GM19025 (cell line): ENCODE measurements at regions not wholly inside any gene's neighbourhood (a gene's known extent, or its start where the extent isn't known, plus 50 kb on each side); places are given as distances from the start of the nearest gene placed in this dataset.
"Not testable (repeated sequence)": the region's sequence is repeated elsewhere in the genome, so short reads cannot be mapped to it uniquely, and the experiment has no call there.

ENCODE experiments used
- ATAC-seq: cut with Tn5 transposase; IDR thresholded peaks from one replicate; pipeline ENCODE4 v1.9.1; 2021; ENCODE audit warnings: mild to moderate bottlenecking, low read depth, moderate library complexity; ENCODE audit not compliant: unreplicated experiment

DNA sequence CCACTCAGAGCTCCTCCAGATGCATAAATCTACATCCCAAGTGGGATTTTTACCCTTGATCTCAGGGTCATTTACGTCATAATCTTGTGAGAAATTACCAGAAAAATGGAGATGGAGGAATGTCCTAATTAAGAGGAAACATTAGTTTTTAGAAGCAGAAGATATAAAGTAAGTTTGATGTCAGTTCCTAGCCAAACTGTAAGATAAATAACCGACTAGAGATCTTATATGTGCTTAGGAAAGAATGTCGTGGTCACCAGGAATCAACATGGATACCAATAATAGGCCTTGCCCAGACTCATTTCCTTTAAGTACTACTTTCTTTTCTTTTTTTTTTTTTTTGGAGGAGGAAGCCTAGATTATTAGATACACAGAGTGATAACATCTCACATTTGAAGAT, 186.9 kb downstream of the UTRN start:
- no peak for ATAC-seq

DNA sequence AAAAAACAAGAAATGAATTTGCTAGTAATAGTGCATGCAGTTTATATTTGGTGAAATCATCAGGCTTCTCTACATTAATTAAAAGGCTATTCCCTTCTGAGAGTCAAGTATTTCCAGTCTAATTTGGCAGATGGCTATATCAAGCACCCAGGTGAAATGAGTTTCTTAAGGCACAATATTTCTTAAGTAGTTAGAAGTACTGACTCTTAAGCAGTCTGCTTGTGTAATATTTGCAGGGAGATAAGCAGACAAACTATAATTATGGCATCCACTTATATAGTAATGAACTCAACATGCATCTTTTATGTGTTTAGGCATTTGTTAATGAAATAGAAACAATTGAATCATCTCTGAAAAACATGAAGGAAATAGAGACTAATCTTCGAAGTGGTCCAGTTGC, 189.2 kb downstream of the UTRN start:
- ATAC-seq = no peak

DNA sequence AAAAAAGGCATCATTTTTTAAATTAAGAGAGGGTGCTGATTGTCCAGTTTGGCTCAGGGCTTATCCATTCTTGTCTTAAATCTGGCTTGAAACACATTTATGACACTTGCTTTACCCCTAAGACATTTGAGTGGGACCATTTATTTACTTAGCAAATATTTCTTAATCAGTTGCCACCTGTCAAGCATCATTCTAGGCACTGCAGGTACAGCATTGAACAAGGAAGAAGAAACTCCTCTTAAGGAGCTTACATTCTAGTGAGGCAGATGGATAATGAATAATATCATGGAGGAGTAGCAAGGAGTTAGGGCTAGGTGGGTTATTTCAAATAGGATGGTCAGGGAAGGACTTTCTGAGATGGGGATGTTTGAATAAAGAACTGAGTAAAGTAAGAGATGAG, 189.8 kb downstream of the UTRN start:
- ATAC-seq = no peak

DNA sequence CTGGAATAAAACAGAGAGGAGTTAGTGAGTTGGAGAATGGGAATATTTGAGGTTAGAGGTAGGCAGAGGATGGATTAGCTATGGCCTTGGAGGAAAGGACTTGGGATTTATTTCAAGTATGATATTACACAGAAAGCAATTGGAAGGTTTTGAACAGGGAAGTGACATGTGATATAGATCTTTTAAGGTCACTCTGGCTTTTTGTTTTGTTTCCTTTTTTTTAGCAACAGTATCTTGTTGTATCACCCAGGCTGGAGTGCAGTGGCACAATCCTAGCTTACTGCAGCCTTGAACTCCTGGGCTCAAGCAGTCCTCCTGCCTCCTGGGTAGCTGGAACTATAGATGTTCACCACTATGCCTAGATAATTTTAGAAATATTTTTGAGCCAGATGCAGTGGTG, 190.3 kb downstream of the UTRN start:
- ATAC-seq = no peak

DNA sequence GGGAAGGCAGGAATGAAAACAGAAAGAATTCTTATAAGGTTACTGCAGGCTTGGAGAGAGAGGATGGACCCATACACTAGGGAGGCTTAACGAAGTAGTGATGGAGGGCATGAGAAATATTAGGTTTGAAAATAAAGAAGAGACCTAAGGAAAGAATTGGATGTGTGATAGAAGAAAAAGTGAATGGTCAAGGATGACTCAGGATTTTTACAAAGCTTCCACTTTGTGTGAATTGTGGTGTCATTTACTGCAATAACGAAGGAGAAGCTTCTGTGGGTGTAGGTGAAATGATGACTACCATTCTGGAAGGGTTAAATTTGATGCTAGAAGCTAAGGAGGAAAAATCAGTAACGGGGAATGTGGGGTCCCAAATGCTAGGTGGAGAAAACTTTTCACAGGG, 191.2 kb downstream of the UTRN start:
- no peak for ATAC-seq

DNA sequence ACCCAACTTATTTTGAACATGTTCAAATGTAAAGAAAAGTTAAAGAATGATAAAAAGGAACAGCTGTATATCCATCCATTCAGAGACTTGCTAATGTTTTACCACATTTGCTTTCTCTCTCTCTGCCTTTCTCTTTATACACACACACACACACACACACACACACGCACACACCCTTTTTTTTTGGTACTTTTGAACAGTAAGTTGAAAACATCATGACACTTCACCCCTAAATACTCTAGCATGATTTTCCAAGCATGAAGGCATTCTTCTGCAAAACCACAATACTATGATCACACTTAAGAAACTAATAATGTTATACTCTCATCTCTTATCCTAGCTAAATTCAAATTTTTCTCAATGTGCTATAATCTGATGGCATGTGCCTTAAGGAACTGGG, 192.3 kb downstream of the UTRN start:
- no peak for ATAC-seq

DNA sequence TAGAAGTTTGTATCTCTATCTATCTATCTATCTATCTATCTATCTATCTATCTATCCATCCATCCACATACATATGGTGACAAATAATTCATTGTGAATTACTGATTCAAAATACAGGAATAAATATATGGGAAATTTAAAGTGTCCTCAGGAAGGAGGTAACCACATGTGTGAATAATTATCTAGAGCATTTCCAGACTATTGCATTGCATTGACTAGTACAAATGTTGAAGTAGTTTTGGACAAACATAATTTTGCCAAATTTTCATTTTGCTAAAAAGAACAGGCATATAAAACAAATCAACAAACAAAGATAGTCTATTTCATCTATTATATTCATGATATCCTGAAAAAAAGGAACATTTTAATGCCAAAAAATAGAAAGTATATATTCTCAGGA, 192.7 kb downstream of the UTRN start:
- no peak for ATAC-seq

DNA sequence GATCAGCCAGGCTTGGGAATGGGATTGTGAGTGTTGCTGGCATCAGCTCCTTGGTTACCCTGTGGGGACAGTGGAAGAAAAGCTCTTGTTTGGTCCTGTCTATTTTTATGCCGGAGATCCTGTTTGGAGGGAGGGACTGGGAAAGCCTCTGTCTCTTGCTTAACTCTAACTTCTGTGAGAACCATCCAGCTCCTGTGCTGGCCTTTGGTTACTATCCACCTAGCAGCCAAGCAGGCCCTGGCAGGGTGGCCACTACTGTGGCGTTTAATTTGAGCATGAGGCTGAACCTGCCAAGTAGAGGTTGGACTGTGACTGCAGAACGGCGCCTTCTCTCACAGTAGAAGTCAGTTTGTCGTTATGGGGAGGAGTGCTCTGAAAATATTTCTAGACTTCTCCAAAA, 193.3 kb downstream of the UTRN start:
- ATAC-seq = no peak

DNA sequence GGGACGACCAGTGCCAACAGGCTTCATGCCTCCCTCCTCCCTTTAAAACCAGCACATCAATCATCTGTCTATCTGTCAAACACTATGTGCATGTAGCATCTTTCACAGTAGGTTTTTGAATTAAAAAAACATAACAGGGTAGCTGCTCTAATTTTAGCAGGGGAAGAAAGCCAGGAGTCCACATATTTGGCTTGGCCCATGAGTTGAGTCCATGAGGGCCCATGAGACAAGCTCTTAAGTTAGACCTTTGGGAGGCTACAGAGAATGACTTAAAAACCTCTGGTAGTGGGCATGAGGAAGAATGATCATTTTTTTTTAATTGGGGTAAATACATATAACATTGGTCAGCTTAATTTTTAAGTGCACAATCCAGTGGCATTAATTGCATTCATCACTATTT, 194.9 kb downstream of the UTRN start:
- no peak for ATAC-seq

DNA sequence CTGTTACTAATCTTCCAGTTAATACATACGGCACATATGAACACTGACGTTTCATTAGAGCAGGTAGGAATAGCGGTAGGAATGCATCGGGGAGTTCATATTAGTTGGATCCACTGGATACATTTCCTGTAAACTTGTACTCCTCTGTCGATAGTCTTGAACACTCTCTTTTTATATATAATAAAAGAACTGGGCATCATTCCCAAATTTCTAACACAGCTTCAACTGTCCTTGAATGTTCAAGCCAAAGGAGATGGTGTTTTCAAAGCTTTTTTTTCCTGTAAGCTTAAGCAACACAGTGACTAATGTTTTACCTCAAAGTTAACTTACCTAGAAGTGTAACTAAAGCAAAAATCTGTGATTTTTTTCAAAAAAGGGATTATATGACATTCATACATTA, 195.3 kb downstream of the UTRN start:
- no peak for ATAC-seq

DNA sequence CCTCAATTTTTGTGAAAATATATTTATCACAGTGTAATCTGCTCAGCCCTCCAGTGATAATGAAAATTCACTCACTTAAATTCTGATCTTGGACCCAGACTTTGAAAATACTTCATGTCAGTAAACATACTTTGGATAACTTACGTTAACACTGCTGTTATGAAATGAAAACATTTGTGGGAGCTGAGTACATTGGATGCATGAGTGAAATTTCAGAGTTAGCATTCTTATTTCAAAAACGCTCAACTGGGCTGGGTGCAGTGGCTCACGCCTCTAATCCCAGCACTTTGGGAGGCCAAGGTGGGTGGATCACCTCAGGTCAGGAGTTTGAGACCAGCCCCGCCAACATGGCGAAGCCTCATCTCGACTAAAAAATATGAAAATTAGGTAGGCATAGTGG, 196.4 kb downstream of the UTRN start:
- no peak for ATAC-seq

DNA sequence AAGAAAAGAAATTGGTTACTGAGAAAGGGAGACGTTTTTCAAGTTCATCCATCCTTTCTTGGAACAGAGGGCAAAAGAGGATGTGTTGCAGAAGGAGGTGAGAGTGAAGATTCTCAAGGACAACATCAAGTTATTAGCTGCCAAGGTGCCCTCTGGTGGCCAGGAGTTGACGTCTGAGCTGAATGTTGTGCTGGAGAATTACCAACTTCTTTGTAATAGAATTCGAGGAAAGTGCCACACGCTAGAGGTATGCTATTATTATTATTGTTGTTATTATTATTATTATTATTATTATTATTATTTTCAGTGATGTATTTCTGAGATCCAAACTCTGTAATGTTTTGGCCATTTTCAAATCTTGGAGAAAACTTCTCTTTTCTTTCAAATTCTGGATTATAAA, 197.0 kb downstream of the UTRN start:
- no peak for ATAC-seq

DNA sequence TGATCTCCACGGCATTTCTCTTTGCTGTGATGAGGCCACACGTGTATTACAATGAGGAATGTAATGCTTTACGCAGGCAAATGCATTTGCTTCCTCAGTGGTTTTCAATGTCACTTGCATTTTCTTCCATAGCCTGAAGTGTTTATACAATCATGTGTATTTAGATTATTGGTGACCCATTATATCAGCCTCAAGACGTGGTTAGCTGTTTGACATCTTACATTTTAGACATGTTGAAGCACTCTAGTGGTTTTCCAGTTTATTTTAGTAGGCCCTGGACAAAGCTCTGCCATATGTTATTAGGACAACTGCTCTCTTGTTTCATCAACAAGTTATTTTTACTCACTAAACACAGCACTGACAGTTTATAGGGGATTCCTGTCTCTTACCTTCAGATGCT, 200.4 kb downstream of the UTRN start:
- no peak for ATAC-seq

DNA sequence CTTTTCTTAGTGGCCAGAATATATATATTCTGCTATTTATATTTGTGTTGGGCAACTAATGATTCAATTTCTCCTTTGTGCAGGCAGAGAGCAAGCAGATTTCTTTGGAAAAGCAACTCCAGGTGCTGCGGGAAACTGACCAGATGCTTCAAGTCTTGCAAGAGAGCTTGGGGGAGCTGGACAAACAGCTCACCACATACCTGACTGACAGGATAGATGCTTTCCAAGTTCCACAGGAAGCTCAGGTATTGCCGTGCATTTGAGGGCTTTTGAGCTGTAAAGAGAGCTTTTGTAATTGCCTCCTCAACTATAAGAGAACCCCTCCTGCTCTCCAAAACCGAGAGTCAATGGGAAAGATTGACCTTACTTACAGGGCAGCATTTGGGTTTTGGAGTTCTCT, 203.5 kb downstream of the UTRN start:
- ATAC-seq = no peak

DNA sequence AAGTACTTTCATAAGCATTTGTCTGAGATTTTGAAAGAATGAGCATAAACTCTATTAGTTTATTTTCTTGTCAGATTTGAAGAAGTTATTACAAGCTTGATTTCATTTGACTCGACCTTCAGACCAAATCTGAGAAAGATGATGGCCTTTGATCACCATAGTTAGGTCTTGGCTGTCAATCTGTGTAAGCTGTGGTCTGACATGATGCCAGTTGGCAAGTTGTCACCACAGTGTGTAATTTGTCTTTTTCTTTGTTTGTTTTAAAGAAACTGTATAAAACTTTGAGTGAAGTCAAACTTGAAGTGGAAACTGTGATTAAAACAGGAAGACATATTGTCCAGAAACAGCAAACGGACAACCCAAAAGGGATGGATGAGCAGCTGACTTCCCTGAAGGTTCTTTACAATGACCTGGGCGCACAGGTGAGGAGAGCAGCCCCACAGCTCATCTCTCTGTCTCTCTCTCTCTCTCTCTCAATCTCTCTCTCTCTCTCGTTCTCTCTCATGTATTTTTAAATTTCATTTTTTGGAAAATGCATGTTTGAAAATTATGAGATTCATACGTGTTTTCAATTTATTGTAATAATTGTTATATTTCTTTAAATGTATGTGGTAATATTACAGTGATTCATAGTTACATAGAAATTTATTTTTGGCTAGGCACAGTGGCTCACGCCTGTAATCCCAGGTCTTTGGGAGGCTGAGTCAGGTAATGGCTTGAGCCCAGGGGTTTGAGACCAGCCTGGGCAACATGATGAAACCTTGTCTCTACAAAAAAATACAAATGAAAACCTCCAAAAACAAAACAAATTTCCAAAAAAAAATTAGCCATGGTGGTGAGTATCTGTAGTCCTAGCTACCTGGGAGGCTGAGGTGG, 208.1 kb downstream of the UTRN start:
- no peak for ATAC-seq

DNA sequence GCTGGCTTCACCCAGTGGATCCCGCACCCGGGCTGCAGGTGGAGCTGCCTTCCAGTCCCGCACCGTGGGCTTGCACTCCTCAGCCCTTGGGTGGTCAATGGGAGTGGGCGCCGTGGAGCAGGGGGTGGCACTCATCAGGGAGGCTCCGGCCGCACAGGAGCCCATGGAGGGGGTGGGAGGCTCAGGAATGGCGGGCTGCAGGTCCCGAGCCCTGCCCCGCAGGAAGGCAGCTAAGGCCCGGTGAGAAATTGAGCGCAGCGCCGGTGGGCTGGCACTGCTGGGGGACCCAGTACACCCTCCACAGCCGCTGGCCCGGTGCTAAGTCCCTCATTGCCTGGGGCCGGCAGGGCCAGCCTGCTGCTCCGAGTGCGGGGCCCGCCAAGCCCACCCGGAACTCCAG, 209.9 kb downstream of the UTRN start:
- not testable (repeated sequence) for ATAC-seq

DNA sequence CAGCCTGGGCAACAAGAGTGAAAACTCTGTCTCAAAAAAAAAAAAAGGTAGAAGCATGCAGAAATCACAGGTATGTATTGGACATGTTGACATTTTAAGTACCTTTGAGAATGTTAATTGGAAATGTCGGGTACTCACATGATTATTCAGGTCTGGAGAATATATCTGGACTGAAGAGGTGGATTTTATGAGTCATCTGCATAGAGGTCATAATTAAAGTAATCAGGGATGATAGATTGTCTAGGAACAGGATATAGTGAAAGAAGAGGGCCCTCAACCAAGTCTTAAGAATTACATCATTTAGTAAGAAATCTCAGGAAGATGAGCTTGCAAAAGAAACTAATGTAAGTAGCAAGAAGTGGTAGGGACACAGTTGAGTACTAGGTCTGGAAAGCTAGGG, 212.5 kb downstream of the UTRN start:
- no peak for ATAC-seq

DNA sequence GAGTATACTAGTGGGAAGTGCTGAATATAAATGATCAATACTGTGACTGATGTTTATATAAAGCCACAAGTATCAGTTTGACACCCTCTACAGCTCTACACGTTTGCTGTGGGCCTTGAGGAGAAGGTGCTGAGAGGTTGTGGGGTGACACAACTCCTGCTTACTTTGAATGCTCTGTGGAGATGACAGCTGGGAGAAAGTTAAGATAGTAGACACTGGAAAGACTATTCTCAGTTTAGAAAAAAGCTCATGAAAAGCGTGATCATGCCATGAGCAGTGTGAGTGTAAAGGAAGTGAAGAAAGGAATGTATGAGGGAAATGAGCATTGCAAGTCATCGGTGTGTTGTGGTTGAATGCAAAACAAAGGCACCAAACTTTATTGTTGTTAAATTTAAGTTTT, 215.8 kb downstream of the UTRN start:
- ATAC-seq = no peak

DNA sequence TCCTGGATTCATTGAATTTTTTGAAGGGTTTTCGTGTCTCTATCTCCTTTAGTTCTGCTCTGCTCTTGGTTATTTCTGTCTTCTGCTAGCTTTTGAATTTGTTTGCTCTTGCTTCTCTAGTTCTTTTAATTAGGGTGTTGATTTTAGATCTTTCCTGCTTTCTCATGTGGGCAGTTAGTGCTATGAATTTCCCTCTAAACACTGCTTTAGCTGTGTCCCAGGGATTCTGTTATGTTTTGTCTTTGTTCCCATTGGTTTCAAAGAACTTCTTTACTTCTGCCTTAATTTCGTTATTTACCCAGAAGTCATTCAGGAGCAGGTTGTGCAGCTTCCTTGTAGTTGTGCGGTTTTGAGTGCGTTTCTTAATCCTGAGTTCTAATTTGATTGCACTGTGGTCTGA, 220.1 kb downstream of the UTRN start:
- ATAC-seq = not testable (repeated sequence)

DNA sequence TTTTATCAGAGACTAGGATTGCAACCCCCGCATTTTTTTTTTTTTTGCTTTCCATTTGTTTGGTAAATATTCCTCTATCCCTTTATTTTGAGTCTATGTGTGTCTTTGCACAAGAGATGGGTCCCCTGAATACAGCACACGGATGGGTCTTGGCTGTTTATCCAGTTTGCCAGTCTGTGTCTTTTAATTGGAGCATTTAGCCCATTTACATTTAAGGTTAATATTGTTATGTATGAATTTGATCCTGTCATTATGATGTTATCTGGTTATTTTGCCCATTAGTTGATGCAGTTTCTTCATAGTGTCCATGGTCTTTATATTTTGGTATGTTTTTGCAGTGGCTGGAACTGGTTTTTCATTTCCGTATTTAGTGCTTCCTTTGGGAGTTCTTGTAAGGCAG, 220.9 kb downstream of the UTRN start:
- not testable (repeated sequence) for ATAC-seq

DNA sequence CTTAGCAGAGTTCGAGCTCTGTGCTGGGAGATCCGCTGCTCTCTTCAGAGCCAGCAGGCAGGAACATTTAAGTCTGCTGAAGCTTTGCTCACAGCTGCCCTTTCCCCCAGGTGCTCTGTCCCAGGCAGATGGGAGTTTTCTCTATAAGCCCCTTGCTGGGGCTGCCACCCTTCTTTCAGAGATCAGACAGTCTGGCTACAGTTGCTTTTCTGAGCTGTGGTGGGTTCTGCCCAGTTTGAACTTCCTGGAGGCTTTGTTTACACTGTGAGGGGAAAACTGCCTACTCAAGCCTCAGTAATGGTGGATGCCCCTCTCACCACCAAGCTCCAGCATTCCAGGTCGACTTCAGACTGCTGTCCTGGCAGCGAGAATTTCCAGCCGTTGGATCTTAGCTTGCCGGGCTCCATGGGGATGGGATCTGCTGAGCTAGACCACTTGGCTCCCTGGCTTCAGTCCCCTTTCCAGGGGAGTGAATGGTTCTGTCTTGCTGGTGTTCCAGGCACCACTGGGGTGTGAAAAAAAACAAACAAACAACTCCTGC, 222.7 kb downstream of the UTRN start:
- not testable (repeated sequence) for ATAC-seq

DNA sequence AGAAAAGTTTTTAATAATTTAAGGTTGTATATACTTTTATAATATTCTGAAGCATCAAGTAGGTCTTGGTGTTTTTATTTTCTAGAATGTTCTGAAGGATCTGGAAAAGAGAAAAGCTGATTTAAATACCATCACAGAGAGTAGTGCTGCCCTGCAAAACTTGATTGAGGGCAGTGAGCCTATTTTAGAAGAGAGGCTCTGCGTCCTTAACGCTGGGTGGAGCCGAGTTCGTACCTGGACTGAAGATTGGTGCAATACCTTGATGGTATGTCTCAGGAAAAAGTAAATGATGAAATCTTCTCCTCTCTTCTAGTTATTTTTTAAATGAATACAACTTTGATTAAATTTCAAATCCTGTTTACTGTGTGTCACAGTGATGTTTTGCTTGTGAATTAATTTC, 225.7 kb downstream of the UTRN start:
- no peak for ATAC-seq
